GM19023 (cell line): ENCODE measurements at regions not wholly inside any gene's neighbourhood (a gene's known extent, or its start where the extent isn't known, plus 50 kb on each side); places are given as distances from the start of the nearest gene placed in this dataset.

Source experiments
- ATAC-seq: cut with Tn5 transposase; IDR thresholded peaks from one replicate; pipeline ENCODE4 v1.9.1; 2021; ENCODE audit warnings: mild to moderate bottlenecking, moderate library complexity; ENCODE audit not compliant: unreplicated experiment

DNA sequence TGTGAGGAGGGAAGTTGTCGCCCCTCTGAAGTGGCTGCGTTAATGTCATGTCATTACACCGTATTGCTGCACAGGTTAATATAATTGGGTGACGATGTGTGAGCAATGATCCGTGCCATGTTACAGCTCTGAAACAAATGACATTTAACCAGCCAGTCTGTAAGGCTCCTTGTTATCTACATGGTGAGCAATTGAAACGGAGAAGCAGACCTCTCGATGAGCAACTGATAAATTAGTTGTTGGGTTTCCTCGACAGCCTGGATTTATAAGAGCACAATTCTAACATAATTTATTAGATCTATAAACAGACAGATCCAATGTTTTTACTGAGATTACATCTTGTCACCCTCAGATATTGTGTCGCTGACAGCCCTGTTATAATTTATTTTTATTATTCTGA lies 49.9 kb upstream of the MAFB start:
- no peak for ATAC-seq

DNA sequence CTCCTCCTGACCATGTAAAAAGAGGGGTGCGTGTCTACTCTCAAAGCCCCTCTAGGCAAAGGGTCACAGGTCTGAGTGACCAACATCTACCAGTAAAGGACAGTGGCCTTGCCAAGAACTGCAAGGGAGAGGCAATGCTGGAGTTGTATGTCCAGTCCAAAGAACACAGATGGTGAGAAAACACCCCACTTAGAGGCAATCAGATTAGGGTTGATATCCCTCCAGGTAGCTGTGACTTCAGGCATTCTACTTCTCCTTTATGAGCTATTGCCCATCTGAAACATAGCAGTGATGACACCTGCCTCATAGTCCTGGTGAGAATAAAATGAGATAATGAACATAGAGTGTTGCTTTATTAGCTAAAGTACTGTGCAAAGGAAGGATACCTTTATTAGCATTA lies 50.8 kb upstream of the MAFB start:
- ATAC-seq: no peak

DNA sequence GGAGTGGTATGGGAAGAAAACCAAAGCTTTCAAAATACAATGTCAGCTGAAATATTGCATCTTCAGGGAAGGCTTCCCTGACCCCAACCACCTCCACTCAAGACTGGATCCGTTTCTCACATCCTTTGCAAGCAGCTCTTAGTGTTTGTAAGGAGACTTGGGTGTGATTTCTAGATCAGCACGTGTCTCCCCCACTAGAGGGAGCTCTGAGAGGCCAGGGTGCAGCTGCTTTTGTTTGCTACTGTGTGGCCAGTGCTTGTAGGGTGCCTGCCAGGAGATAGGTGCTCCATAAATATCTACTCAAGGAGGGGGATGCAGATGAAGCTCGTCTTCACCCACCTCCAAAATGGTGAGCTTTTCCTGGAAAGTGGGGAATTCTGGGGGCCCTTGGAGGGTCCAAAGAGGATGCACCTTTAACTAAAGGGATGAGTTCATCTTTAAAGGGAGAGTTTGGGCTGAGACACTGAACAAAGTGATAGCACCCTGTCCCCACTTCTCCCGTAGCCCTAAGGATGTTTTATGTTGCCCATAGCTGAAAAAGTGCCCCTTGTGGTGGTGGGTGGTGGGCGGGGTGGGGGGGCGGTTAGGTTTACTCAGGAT lies 52.6 kb upstream of the MAFB start:
- no peak for ATAC-seq

DNA sequence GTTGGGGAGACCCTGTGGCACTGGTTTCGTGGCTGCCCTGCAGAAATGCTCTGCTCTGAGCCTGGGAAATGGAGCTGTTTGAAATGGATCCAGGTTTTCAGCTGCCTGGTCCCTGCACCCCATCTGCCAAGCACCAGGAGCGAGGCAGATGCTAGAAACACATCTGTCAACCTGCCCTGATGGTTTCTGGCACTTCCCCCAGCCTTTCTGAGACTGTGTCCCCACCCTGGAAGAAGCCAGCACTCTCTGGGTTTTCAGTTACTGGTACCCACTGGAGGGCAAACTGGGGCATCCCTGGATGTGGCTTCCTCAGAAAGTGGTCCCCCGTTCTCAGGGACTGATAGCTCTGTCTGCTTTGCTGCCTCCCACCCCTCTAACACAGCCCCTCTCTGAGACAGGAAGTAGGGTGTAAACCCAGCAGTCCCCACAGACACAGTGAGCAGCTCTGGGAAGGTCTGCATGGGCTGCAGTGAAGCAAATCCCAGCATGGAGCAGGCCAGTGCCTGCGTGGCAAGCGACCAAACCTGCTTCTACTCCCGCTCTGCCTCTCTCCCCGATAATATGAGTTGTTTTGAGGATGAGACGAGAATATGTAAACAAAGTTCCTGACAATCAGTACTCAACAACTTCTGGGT lies 54.2 kb upstream of the MAFB start:
- ATAC-seq: no peak

DNA sequence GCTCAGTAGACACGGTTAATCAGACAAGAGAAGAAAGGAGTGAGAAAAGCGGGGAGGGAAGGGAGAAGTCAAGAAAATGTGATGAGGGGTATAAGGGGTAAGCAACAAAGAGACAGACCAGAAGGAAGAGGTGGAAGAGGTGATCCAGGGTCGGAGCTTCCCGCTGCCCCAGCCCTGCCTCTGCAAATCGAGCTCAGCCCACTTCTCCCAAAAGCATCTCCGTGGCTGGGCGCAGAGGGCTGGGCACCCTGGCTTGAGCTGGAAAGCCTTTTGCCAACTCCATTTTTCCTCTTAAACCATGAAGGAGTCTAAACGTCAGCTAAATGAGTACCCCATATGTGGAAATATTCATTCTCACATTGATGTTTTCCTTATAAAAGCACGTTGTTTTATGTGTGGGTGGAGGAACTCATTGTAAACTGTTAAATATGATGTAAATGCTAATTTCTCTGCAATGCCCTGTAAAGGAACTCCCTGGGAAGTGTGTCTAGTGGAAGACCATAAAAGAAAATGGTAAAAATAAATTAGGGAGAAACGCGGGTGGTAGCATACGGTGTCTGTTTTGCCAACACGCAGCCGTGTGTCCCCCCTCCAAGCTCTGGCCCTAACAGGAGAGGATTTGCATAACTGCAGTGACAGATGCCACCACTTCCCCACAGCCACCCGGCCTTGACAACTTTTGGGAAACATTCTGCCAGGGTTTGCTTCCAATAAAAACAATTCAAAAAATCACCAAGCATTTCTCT lies 55.2 kb upstream of the MAFB start:
- ATAC-seq: no peak

DNA sequence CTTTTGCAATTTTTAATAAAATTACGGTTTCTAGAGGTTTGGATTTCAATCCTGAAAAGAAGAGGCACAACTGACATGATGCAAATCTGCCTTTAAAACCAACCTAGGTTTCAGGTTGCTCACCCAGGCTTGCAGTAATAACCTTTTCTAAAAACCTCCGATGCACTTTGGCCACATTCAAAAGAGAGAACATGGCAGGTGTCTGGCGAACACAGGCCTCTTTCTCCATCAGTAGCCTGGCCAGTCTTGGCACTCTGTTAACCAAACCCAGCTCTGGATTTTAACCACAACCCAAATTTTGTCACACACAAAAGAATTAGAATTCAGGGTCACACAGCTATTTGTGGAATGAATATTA lies 55.8 kb upstream of the MAFB start:
- no peak for ATAC-seq

DNA sequence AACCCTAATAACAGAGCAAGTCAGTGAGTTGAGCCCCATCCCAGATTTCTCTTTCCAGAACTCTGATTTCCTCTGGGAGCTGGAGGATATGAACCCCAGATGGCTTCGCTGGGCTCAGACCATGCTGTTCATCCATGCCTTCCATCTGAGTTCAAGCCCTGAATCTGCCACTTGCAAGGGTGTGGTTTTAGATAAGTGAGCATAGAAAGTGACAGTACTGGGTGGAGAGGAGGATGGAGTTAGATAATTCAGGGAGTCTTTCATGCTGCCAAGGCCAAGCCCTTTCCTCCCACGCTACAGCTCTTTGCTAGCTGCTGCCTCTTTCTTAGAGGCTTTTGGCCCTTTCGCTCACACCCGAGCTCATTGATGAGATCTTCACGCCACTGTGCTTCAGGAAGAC lies 57.2 kb upstream of the MAFB start:
- ATAC-seq: no peak

DNA sequence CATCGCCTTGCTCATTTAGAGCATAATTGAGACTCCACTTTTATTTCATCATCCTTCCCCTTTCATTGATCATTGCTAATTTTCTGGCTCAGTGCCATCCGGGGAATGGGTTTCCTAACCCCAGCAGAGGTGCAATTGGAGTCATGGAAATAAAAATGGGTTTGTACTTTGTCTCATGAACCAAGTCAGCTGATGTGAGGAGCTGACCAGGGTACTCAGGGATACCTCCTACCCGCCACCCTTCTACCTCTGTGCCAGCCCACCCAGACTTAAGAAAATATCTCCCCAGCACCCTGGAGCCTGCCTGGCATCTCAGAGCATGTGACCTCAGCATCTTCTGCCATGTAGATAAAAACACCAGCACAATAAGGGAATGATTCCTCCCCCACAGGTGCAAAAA lies 59.1 kb upstream of the MAFB start:
- ATAC-seq: no peak

DNA sequence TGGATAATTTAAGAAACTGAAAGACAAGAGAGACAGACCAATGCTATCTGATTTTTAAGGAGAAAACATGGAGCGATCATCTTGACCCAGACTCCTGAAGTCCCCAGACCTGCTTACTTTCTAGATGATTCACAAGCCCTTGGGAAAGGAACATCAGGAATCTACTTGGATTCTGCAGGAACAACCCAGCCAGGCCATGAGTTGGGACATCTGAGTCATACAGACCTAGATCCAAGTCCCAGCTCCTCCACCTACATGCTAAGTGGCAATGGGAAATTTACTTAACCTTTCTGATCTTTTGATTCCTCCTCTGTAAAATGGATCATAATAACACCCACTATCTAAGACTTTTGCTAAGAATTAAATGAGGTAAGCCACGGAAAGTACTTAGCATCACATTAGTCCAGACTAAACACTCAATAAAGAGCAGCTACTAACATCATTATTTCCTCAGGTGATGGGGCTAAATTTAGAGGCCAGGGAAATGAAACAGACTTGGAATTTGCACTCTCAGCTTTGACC lies 61.0 kb upstream of the MAFB start:
- ATAC-seq: no peak

DNA sequence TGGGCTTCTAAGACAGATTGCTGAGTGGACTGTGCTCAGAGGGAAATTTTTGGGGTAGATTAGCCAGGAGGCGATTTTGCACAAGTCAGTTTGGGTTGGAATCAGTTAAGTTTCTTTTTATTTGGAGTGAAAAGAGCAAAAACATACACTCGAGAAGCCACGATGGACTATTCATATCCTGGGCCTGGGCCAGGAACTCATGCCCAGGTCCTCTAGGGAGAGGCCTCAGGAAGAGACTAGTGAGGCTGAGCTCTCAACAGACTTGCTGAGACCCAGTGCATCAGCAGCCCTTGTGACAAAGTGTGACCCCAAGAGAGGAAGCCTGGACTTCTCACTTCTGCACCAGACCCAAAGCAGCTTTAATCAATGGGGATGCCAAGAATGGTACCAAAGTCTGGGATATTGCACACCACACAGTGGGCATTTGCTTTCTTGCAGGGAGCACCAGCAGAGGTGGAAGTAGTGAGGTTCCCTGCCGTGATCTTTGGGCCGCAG lies 61.6 kb upstream of the MAFB start:
- ATAC-seq: no peak

DNA sequence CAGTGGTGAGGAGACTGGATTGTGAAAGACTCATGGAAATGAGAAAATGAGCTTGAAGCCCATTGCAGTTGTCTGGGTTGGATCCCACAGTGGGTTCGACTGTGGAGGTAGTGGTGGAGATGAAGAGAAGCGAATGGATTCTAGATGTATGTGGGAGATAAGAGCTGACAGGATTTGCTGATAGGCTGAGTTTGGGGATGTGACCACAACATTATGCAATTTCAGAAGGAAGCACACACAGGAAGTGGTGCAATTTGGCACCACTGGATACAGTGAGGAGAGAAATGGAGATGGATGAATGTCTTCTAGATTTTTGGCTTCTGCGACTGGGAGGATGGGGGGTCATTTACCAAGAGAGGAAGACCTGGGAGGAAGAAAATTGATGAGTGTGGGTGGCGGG lies 64.4 kb upstream of the MAFB start:
- ATAC-seq: no peak

DNA sequence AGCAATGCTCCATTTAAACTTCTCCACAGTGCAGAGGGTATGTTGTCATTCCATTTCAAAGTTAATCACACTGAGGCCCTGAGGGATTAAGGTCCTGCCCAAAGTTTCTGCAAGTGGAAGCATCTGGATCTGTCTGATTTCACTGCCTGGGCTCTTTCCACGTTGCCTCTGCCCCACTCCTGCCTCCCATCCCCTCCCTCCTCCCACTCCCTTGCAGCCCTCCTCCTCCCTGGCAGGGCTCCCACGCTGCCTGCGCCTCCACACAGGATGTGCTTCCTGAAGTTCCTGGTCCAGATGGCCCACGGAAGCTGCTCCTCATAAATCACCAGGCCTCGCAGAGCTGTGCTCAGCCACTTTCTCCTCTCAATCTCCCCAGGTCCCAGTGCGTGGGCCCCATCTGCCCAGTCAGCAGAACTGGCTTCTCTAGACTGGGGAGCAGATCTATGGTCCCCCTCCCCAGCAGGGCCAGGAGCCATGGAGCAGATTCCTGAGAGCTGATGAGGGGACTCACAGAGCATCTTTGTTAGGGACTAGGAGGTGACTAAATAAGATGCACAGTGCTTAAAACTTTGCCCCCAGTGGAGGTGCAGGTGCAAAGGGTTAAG lies 65.4 kb upstream of the MAFB start:
- no peak for ATAC-seq

DNA sequence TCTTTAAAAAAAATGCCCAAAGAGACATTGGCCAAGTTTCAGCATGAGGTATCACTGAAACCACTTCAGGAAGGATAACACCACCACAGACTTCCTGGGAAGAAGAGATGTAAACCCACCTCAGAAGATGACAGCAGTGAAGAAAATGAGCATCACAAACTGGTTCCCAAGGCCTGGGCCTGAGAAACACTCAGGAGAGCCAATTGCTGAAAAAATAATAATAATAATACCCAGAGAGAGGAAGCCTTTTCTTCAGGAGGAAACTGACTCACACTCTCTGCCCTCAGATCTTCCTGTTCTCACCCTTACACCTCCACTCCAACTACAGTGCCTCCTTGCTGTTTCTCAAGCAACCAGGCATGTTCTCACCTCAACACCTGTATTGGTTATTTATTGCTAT lies 68.1 kb upstream of the MAFB start:
- ATAC-seq: no peak

DNA sequence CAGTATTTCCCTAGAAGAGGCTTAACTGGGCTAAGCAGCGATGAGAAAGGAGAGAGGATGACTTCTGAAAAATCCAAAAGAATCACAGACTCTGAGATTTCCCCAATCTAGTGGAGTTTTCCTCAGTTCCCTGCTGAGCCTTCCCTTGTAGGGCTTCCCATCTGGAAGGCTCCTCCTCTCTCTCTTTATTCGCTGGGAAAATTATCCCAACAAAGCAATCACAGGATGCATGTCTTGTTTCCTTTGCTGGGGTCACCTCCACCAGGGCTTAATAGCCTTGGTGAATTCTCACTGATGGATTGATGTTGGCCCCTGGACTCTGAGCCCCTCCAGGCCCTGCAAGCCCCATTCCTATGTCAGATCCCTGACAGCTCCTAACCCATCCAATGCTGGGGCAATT lies 69.8 kb upstream of the MAFB start:
- ATAC-seq: no peak

DNA sequence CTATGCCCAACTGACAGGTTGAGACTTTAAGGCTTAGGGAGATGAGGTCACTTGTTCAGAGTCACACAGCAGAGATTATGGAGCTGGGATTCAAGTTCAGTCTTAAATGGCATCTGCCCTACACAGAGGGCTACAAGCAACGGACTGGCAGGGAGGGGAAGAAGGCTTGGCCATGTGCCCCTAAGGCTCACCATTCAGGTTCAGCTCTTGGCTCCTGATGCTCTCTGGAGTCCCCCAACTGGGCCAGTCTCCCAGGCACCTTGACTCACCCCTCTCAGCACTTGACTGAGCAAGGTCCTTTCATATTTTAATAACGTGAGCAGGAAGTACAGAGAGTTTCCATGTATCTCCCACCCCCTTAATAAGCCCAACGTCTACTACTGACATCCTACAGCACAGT lies 71.4 kb upstream of the MAFB start:
- ATAC-seq: no peak

DNA sequence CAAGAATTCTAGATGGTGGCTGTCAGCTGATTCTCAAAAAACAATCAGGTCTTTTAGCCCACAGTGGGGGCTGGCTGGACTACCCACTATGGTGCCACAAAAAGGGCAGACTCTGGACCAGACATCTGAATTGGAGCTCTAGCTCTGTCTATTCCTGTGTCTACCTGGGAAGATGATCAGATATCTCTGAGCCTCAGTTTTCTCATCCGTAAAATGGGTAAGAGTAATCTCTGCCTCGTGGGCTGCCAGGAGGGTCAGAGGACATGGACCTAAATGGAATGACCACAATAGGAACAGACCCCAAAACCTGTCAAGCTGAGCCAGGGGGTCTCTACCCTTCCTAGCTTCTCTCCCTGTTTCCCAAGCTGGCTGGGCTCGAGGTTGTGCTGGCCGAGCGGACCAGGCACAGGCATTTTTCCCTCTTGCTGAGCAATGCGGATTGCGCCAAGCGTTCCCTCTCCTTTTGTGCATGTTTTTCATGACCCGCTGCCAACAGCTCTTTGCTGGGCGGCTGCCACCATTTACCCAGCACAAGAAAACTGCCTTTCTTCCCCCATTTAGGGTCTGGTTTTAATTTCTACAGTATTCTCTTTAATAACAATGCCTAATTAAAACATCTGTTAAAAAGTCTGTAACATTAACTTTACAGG lies 74.7 kb upstream of the MAFB start:
- ATAC-seq: no peak

DNA sequence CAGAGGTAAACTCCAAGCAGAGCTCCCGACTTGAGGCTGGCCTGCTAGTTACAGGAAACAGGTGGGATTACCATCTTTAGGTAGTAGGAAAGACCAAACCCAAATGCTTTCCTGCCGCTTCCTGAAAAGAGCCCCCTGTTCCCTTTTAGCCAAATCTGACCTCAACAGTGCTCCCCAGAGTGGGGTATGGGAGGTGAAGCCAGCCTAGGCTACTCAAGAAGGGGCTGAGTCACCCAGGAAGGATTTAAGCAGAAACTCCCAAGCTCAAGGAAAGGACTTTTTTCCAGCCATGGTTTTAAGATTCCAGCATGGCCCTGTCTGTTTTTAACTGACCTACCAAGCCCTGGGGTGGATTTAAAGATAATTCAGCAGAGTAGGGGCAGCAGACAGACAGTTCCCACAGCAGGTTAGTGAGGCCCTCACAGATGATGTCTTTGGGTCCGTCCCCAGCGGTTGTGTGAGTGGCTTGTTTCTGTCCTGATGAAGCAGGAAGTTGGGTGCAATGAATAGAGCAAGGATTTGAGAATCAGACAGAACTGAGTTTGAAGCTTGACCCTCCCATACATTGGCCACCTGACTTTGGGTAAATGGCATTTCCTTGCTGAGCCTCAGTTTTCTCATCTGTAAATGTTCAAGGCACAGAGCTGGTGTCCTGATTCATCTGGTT lies 76.9 kb upstream of the MAFB start:
- no peak for ATAC-seq

DNA sequence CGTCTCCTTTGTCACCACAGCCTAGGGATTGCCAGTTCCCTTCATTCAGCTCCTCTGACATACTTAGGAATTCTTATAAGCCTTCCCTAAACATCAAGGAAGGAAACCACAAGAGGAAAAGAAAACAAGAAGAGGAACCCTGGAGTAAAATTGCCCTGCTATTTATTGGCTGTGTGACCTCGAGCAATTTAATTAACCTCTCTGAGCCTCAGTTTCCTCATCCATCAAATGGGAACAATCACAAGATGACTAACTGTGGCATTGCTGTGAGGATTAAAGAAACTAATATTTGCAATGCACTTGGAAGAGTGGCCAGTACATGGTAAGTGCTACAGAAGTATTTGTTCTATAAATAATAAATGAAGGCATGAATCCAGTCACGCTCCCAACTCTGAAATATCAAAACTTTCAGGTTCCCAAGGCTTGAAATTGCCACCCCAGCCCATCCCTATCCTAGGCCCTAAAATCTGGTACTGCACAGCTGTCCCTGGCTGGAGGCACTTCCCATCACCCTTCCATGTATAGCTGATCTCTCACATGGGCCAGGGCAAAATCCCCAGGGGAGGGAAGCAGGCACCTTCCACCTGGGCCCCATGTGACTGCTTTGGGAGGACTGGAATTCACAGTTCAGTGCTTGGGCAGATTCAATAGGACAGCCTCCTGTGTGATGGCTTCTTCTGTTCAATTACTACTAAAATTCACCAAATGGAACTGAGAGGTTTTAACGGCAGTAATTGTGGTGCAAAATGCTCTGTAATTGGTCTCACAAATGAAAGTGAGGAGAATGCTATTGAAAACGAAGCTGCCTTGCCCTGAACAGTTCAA lies 78.0 kb upstream of the MAFB start:
- no peak for ATAC-seq

DNA sequence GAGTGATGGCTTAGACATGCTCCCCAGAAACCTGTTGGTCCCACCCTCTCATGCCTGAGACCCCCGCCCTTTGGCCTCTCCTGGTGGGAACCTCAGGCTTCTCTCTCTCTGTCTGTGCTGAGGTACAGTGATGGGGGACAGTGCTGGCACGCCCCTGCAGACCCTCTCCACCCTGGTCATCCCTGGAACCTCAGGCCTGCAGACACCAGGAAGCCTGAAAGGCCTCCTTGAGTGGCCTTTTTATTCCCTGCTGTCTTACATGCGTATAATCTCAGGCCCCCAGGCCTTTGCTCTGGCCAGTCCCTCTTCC lies 78.5 kb upstream of the MAFB start:
- ATAC-seq: no peak

DNA sequence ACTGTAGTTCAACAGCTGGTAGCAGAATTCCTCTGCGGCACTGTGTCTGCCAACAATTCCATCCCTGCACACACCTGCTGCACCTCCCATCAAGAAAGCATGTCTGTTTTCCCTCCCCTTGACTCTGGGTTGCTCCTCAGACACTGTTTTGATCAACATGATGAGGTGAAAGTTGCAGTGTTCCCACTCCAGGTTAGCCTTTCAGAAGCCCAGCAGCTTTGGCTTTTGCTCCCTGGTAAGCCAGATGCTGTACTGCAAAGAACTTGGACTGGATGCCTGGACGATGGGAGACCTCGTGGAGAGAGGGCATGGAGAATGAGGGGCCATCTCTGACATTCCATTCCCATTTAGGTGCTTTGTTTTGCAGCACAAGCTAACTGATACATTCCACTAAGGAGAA lies 79.1 kb upstream of the MAFB start:
- ATAC-seq: no peak
